Activated T-cell treated with anti-CD3 and anti-CD28 coated beads for 4 hours (primary cell): ENCODE measurements at regions not wholly inside any gene's neighbourhood (a gene's known extent, or its start where the extent isn't known, plus 50 kb on each side); places are given as distances from the start of the nearest gene placed in this dataset.

ENCODE experiments used
- DNase-seq: peaks from one replicate; pipeline ENCODE4 v3.0.0-alpha.2; 2020

DNA sequence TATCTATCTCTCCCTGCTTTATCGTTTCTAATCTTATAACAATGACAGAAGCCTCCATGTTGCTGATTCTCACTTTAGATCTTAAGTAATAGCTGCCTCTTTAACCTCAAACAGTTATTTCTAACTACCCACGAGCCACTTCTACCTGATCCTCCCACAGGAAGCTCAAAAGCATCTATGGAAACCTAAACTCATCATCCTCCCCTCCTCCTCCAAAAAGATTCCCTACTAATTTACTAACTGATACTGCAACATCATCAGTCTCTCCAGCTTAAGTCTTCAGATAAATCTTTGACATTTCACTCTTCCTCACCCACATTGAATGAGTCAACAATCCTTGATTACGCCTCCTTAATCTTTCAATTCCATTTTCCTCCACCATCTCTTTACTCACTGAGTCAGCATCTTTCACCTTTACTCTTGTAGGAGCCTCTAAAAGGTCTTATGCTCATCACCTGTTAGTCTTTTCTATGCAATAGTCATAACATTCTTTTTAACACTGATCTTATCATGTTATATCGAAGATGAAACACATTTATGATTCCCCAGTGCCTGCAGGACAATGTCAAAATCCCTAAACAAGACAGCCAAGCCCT is 526.7 kb upstream of the CDH4 start:
- DNase-seq: no peak

DNA sequence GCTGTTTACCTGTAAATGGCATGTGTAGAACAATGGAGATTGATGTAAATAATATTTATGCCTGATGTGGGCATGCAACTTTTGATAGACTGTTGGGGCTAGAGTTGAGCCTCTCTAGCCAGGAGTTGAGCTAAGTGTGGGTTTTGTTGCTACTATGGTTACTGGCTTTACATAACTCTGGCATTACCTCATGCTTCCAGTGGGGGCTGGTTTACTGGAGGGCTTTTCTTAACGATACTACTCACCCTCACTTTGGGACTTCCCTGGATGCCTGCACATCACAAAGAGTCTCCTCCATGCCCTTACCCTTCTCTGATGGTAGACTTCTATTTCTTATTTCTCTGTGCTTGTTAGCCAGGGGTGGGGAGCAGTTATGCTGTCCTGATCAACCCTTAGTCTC is 524.6 kb upstream of the CDH4 start:
- DNase-seq: no peak

DNA sequence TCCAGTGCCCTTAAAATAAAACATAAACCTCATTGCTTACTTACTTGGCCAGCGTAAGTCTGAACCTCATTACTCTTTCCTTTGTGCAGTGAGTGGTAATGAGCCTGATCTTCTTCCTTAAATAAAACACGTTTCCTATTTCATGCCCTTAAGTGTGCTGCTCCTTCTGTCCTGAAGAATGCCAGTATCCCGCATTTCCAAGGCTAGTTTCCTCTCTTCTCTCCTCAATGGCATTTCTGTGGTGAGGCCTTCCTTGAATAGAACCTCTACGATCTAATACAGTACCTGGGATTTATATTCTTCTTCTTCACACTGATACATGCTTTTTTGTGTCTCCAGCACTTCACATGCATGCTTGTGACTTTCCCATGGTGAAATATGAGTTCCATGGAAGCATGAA is 523.4 kb upstream of the CDH4 start:
- no peak for DNase-seq

DNA sequence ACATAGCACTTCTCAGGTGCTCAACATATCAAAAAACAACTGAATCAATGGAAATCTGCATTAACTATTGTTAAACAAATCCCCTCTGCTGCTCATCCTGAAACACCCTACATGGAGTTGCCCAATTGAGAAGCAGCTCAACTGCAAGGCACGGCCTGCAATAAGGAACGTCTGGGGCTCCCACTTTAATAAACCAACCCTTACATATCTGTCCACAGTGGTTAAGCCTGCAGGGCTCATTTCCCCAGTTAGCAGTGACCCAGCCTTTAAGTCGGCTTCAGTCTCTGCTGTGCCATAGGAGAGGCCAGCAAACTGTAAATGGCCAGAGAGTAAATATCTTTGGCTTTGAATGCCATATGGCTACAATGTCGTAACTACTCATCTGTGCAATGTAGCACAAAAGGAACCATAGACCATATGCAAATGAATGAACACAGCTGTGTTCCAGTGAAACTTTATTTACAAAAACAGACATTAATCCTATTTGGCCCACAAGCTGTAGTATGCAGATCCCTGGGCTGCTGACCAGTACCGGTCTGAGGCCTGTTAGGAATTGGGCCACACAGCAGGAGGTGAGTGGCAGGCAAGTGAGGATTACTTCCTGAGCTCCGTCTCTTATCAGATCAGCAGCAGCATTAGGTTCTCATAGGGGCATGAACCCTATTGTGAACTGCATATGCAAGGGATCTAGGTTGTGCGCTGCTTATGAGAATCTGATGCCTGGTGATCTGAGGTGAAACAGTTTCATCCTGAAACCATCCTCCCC is 522.7 kb upstream of the CDH4 start:
- DNase-seq: no peak

DNA sequence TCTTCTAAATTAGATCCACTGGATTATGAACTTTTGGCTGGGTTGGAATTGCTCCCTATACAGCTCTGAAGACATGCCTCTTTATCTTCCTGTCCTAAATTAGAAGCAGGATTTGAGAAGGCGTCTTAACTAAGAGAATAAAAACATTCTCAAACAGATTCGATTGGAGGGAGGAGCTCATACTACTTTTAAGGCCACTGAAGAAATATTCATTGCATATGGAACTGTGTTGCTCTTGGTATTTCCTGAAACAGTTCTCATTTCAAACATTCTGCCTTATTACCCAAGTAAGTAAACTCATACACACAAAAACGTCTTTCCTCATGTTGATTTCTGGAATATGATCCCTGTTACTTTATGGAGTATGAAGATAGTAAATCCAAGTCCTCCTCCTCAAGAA is 519.7 kb upstream of the CDH4 start:
- no peak for DNase-seq

DNA sequence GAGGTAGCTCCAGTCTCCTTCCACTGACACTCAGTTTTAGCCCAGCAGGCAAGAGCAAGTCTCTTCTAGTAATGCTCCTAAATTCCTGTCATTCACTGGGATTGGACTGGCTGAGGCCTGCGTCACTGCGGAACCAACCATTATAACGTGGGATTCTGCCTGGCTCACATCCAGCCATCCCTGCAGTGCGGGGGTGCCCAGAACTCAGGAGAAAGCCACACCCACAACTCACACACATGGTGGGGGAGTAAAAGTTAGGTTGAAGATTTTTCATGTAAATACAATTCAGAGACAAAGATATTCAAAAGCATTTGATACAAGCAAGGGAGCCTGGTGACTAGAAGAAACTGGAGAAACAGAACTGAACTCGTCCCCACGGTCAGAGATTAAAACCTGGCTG is 504.0 kb upstream of the CDH4 start:
- no peak for DNase-seq

DNA sequence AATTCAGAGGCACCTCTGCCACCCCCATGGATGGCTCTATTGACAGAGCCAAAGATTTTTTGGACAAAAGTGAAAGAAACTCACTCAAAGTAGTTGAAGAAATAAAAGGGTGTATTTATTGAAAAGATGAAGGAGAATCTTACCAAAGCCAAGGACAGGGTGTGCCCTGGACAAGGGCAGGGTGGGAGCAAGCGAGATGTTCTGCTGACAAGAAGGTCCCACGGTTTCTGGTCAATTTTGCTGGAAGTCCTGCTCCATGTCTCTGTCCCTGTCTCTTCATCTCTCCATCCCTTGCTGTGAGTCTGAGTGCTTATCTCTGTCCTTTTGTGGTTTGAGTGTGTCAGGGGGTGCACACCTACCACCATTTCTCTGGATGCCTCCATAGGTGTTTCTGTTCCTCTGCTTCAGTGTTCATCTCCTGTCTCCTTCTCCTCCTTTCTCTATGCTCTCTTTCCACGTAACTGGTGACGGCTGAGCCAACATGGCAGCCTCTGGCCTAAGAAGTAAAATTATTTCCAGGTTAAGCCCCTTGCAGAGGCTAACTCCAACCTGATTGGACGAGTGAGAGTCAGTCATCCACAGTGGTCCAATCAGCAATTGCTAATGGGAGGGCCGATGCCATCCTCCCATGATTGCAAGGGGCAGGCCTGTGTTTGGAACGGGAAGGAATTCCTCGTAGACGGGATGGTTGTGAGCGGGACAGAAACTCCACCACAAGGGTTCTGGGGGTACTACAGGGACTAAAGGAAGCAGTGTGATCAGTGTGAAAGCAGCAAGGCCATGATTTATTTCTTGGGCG is 502.1 kb upstream of the CDH4 start:
- DNase-seq: no peak

DNA sequence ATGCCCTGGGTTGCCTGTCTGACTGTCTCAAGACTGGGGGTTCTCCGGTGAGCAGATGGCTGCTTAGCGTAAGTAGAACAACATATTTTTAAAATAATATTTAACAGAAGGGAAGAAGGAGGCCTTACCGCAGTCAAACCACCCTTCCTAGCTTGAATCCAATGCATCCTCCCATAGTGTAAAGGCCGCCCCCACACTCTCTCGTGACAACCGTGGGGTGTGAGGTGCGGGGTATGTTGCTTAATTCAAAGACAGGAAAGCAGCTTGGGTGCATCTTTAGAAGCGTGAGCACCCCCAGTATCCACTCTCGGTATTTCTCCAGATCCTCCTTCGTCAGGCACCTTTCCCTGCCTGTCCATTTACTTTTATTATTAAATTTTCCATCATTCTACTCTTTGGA is 501.2 kb upstream of the CDH4 start:
- DNase-seq: no peak

DNA sequence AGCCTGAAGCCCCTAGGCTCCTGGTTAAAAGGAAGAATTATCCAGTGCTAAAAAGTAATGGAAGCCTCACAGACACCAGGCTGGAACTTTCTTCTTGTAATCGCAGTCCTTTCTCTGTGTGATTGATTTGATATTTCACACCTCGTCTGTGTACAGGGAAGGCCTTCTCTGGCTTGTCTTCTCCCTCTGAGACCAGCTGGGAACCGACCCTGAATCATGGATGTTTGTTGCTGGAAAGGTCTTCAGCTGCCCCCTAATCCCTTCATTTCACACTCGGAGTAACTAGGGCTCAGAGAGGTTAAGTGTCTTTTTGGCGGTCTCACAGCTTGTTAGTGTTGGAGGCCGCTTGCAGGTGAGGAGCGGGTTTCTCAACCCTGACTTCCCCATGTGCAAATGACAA is 500.2 kb upstream of the CDH4 start:
- no peak for DNase-seq

DNA sequence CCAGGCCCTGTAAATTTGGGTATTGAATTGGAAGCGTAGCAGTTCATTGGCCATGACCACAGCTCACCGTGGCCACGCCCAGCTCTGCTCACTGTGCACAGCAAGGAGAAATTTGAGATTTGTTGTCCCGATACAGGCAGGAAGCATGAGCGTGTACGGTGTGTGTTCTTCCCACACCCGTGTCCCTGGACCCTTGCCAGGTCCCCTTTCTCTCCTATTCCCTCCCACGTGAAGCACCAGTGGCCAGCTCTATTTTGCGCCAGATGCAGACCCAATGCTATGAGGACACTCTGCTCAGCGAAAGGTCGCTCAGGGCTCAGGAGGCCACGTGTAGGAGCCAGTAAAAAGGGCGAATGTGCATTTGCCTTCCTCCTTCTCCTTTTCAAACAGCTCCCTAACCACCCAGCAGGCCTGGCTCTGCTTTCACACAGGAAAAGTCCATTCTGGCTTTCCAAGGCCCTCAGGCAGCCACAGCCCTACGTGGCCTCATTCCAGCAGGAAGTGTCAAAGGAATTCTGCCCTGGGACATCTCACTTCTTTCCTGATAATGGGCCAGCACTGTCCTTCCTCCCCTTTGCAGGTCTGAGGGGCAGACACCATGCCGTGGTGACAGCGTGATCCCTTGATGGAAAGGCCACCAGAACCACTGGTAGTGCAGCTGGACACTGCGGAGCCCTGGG is 499.2 kb upstream of the CDH4 start:
- no peak for DNase-seq

DNA sequence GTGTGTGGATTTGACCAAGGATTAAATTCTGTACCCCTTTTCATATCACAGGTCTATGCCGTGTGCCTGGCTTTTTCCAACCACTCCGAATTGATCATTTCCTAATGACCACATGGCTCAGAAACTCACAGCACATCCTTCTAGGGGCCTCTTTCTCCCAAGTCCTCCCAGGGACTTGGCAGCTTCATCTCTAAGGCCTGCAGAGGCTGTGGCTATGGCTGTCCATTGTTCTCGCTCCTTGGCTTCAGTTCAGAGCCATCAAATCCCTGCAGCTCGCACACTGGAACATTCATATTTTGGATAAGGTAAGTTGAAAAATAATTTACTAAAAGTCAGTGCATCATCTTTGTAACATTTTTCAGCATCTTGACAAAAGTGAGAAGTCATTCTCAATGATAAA is 497.2 kb upstream of the CDH4 start:
- no peak for DNase-seq

DNA sequence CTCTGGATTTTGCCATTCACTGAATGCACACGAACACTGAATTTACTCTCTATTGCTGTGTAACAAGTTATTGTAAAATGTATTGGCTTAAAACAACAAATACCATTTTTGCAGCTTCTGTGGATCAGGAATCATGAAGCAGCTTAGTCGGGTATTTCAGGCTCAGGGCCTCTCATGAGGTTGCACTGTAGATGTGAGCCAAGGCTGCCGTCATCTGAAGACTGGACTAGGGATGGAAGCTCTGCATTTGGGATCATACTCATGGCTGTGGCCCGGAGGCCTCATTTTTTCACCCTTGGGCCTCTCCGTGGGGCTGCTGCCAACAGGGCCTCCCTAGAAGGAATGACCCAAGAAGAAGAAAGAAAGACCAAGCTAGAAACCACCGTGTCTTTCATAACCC is 492.4 kb upstream of the CDH4 start:
- DNase-seq: no peak

DNA sequence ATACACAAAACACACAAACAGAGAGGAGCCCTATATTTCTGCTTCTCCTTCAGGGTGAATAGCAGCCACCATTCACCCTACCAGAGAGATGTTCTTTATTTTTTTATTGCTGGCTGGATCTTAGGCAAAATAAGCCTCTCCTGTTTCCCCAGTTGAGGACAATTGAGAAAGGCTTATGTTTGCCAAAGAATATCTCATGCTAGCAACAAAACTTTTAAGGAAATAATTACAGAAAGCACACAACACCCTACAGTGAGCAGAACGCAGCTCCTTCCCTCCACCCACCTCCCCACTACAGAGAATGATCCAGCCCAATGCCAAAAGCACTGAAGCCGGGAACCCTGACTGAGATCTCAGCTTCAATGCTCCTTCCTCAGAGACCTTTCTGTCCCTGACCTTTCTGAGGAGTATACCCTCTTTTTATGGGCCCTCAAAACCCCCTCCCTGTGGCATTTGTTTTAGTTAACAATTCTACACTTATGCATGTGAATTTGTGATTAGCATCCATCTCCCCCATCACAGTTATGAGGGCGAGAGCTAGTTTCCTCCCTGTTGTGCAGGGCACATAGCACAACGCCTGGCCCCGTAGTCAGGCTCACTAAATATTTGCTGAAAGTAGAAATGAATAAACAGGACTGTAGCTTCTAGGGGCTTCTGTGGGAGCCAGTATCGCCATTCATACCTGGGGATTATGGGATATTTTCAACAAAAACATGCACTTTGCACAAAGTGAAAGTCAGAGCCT is 491.6 kb upstream of the CDH4 start:
- no peak for DNase-seq

DNA sequence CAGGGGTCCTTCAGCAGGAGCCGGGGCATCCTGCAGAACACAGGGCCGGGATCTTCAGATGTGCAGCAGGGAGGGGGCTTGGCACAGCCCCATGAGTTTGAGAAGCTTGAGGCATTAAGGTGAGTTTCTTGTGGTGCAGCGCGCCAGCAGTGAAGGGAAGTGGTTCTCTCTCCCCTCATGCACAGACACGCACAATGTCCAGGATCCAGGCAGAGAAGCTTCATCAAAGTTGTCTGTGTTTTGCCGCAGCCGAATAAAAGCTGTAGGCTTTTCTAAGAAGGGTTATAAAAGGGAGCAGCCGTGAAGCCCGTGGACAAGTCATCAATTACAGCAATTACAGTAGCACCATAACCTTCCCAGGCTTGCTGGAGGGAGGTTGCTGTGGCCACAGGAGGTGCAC is 491.0 kb upstream of the CDH4 start:
- DNase-seq: no peak

DNA sequence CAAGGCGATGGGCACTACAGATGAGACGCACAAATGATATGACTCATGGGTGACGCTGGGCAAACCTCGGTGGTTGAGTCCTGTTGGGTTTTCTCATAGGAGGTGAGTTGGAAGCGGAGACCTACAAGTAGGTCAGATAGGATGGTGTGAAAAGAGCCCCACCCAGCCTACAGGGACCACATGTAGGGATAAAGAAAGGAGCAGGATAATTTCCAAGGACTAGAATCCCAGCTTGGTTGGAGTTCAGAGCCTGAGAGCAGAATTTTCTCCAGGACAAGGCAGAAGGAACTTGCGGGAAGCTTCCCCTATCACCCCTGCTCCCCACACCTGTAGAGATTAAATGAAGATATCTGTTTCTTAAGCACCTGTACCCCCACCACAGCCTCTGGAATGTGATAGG is 489.7 kb upstream of the CDH4 start:
- no peak for DNase-seq

DNA sequence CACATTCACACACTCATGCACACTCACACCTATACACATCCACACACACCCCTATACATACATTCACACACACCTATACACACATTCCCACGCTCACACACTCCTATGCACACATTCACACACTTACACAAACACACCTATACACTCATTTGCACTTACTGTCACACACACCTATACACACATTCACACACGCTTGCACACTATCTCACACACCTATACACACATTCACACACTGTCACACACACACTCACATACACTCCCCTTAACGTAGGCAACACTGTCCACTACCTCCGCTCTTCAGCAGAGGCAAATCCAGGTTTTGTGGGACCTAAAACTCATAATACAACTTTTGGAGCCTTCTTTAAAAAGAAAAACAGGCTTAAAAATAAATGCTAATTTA is 487.7 kb upstream of the CDH4 start:
- no peak for DNase-seq

DNA sequence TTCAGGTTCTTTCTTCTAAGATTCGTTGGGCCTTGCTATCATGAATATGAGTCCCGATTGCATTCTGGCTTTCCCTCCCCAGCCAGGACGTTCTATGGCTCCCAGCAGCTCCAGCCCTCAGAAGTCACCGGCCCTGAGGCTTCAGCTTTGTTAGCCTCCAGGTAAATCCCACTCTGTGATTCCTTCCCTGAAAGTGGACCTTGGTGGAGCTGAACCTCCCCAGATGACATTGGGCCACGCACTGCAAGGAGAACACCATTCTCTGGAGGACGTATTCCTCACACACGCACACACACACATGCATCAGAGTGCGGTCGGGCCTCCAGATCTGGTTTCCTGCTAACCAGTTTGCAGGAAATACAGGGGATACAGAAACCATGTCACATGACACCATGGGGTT is 487.3 kb upstream of the CDH4 start:
- no peak for DNase-seq

DNA sequence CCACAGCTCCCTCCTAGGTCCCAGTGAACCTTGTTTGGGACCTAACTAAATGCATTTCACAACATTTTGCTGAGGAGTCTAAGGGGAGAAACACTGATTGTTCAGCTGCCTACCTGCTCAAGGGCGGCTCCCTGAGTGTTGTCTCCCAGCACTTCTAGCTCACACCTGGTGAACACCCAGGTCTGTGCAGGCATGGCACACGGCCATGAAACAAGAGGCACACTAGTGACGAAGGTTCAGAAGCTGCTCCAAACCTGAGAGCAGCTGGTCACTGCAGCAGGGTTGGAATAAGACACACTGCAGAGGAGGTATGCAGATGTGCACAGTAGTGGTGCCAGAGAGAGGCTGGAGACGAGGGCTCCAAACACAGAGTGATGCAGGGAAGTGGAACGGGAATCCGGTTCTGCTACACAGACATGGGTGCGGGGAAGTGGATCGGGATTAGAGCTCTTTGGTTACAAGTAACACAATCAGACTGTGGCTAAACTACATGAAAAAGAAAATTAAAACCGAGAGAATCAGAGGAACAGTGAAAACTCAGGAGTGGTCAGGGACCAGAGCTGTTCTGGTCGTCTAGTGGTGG is 486.1 kb upstream of the CDH4 start:
- DNase-seq: no peak

DNA sequence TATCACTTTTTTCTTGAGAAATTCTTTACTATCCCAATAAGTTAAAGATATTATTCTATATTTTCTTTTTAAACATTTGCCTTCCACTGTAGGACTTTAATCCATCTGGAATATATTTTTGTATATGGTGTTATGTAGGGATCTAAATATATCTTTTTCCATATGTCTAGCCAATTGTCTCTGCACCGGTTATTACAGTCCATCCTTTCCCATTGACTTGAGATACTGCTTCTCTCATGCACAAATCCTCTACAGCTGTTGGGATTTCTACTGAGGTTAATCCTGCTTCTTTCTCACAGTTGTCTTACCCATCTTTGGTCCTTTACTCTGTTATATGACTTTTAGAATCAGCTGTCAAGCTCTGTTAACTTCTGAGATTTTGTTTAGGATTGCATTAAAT is 483.8 kb upstream of the CDH4 start:
- DNase-seq: no peak

DNA sequence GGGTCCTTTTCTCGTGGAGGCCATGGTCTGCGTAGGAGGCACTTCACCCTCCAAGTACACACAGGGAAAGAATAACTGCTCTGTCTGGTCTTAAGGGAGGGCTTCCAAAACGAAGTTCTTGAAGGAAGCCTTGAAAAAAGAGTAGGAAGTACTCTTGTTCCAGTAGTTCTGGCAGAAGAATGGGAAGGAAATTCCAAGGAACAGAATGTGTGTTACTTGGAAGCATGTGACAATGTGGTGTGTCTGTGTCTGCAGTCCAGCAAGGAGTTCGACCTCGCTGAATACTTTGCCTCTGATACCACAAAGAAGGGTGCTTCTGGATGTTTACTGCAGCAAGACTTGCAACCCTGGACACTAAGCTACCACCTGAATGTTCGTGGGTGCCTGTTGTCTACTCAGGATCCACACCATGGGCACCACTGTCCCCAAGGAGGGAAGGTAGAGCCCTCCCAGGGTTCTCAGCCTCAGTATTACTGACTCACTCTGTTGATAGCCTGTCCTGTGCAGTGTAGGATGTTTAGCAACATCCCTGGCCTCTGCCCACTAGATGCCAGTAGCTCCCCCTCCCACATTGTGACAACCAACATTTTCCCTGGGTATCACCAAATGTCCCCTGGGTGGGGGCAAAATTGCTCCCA is 471.6 kb upstream of the CDH4 start:
- DNase-seq: no peak

DNA sequence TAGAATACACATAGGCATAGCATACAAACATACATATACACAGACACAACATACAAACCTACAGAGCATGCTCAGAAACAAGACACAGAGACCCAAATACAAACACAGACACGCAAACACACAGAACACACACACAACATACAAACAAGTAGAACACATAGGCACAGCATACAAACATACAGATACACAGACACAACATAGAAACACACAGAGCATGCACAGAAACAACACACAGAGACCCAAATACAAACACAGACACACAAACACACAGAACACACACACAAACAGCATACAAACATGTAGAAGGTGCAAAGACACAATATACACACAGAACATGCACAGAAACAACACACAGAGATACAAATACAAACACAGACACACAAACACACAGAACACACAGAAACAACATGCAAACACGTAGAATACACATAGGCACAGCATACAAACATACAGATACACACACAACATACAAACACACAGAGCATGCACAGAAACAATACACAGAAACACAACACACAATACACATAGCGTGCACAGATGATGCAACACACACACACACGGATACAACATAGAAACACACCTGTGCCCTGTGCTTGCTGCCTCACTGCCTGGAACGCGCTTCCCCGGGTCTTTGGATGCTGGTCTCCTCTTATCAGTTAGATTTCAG is 469.0 kb upstream of the CDH4 start:
- DNase-seq: no peak

DNA sequence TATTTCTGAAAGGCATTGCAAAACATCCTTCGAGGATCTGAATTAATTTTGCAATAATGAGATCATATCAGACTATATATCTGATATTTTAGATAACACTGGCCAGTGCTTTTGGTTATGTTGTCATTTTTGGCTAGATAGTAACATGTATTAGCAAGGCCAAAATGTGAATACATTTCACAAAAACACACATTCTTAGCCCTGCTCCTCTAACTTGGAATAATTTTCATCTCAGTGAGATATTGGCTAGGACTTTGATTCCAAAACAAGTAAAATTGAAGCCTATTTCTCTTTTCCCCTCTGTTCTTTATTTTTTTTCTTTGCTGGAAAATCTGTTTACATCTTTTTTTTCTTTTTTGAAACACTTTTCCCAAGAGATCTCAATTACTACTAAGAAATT is 466.8 kb upstream of the CDH4 start:
- no peak for DNase-seq
